ENCODE measurements at regions not wholly inside any gene's neighbourhood (a gene's known extent, or its start where the extent isn't known, plus 50 kb on each side); places are given as distances from the start of the nearest gene placed in this dataset.

DNA sequence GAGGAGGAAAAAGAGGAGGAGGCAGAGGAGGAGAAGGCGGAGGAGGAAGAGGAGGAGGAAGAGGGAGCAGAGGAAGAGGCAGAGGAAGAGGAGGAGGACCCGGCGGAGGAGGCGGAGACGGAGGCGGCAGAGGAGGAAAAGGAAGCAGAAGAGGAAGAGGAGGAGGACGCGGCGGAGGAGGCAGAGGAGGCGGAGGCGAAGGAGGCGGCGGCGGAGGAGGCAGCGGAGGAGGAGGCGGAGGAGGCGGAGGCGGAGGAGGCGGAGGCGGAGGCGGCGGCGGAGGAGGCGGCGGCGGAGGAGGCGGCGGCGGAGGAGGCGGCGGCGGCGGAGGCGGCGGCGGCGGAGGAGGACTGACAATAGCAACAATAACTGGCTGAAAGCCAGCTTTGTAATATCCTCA lies 616.6 kb downstream of the TBC1D22A start:
- Histone ChIP-seq H3K9me2 (replicated peaks; ENCODE audit: low read length) (no peaks in the 10 kb centered on the region), H3K4me3 (ENCODE audit: low read length) (no peak overlapping the region), H3K79me2 (ENCODE audit: low read length) (no peaks in the 10 kb centered on the region), H3K9ac (ENCODE audit: low read length) (no peak overlapping the region), H4K20me1 (ENCODE audit: low read length) (no peaks in the 10 kb centered on the region), H3K4me2 (ENCODE audit: low read length) (no peak overlapping the region), H3K36me3 (ENCODE audit: low read depth, low read length) (no peaks in the 10 kb centered on the region), H2AFZ (ENCODE audit: low read length) (no peak overlapping the region), H3K4me1 (ENCODE audit: insufficient read depth, low read length) (no peaks in the 10 kb centered on the region), H3K27me3 (ENCODE audit: low read length) (peaks cover 17% of the 10 kb centered on the region), H3K9me3 (ENCODE audit: low read length) (no peaks in the 10 kb centered on the region), H3K27ac (ENCODE audit: low read length) (no peak overlapping the region), H3F3A (ENCODE audit: low read length, unreplicated experiment) (no peaks in the 10 kb centered on the region)
- ATAC-seq (no peak), DNase-seq (no peak)
- ChIA-PET CTCF (no interaction called here), POLR2A (ENCODE audit: unreplicated experiment) (no interaction called here)
- intact Hi-C loops (cut with micrococcal nuclease): no loop called here
- TF ChIP-seq EZH2 (IDR thresholded peaks at IDR 0.05; ENCODE audit: low read length, unreplicated experiment) (no peak), EZH2phosphoT487 (IDR thresholded peaks at IDR 0.05; ENCODE audit: borderline replicate concordance, low read length) (no peak)
- TF ChIP-seq, protein P1, sequence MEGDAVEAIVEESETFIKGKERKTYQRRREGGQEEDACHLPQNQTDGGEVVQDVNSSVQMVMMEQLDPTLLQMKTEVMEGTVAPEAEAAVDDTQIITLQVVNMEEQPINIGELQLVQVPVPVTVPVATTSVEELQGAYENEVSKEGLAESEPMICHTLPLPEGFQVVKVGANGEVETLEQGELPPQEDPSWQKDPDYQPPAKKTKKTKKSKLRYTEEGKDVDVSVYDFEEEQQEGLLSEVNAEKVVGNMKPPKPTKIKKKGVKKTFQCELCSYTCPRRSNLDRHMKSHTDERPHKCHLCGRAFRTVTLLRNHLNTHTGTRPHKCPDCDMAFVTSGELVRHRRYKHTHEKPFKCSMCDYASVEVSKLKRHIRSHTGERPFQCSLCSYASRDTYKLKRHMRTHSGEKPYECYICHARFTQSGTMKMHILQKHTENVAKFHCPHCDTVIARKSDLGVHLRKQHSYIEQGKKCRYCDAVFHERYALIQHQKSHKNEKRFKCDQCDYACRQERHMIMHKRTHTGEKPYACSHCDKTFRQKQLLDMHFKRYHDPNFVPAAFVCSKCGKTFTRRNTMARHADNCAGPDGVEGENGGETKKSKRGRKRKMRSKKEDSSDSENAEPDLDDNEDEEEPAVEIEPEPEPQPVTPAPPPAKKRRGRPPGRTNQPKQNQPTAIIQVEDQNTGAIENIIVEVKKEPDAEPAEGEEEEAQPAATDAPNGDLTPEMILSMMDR (conservative IDR thresholded peaks at IDR 0.05; ENCODE audit: low read depth, low read length): no peak
- no TSS peak for BruUV-seq (replicated peaks)

DNA sequence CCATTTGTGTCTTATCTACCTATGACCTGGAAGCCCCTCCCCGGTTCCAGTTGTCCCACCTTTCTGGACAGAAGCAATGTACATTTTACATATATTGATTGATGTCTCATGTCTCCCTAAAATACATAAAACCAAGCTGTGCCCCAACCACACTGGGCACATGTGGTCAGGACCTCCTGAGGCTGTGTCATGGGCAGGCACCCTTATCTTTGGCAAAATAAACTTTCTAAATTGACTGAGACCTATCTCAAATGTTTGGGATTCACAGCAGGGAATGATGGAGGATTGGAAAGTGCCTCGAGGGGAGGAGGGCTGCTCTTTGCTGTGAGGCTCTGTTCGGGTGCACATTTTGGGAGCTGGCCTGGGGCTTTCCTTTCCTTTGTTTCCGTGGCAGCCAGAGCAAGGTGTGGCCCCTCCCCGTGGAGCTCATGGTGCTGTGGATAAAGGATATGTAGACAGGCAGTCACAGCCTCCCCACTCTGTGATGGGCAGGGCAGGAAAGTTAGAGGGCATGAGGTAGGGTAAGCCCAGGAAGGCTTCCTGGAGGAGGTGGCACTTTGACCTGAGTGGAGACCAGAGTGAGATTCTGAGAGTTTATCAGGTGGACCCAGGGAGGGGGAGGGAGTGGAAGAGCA lies 615.6 kb downstream of the TBC1D22A start:
- no TSS peak for BruUV-seq (replicated peaks)
- CTCF ChIA-PET: no interaction called here
- H3F3A ChIP-seq (ENCODE audit: low read length, unreplicated experiment): no peaks in the 10 kb centered on the region

DNA sequence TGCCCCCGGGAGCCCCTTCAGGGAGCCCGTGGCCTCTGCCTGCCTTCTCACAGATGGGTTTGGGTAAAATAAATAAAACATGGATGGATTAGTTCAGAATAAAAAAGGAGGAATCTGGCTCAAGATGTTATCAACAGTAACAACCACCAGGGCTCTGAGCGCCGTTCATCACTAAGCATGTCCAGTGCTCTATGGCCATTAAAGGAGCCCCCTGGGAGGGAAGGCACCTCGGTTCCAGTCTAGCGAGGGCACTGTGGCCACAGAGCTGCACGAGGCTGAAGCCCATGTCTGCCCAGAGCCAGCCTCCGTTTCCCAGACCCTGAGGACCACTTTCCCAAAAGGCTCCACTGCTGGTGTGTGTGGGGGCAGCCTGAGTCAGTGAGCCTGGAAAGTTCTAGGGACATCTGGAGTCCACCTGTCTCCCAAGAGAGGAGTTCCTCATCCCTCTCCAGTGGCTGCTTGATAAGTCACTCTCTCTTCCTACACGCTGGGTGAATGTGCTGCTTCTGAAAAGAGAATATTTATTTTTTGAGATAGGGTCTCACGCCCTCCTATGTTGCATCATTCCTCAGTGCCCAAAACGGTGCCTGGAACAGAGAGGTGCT lies 614.6 kb downstream of the TBC1D22A start:
- H3K9me2 ChIP-seq (replicated peaks; ENCODE audit: low read length): no peaks in the 10 kb centered on the region
- H3K9me3 ChIP-seq (ENCODE audit: low read length): no peaks in the 10 kb centered on the region
- H3K4me1 ChIP-seq (ENCODE audit: insufficient read depth, low read length): no peaks in the 10 kb centered on the region
- H3K9ac ChIP-seq (ENCODE audit: low read length): no peak overlapping the region
- POLR2A ChIA-PET (ENCODE audit: unreplicated experiment): no interaction called here
- BruUV-seq (replicated peaks): no TSS peak
- no peak overlapping the region for H3K27ac ChIP-seq (ENCODE audit: low read length)
- TF ChIP-seq EZH2phosphoT487 (IDR thresholded peaks at IDR 0.05; ENCODE audit: borderline replicate concordance, low read length): no peak
- TF ChIP-seq EZH2 (IDR thresholded peaks at IDR 0.05; ENCODE audit: low read length, unreplicated experiment): no peak
- H4K20me1 ChIP-seq (ENCODE audit: low read length): no peaks in the 10 kb centered on the region
- no peak overlapping the region for H2AFZ ChIP-seq (ENCODE audit: low read length)
- intact Hi-C loops (cut with micrococcal nuclease): no loop called here
- H3K36me3 ChIP-seq (ENCODE audit: low read depth, low read length): no peaks in the 10 kb centered on the region
- no peak overlapping the region for H3K4me3 ChIP-seq (ENCODE audit: low read length)
- CTCF ChIA-PET: no interaction called here
- ATAC-seq (no peak), DNase-seq (no peak)
- no peak overlapping the region for H3K4me2 ChIP-seq (ENCODE audit: low read length)
- H3K79me2 ChIP-seq (ENCODE audit: low read length): no peaks in the 10 kb centered on the region
- peaks cover 9% of the 10 kb centered on the region; the same call in 1 of the 2 replicates for H3K27me3 ChIP-seq (ENCODE audit: low read length)
- H3F3A ChIP-seq (ENCODE audit: low read length, unreplicated experiment): no peaks in the 10 kb centered on the region

More for the DNA sequence above, 615.6 kb downstream of the TBC1D22A start:
- ATAC-seq (no peak), DNase-seq (no peak)
- no peaks in the 10 kb centered on the region for H3K36me3 ChIP-seq (ENCODE audit: low read depth, low read length)
- no peak overlapping the region for H3K4me2 ChIP-seq (ENCODE audit: low read length)
- TF ChIP-seq, protein P1 (conservative IDR thresholded peaks at IDR 0.05; ENCODE audit: low read depth, low read length): no peak
- TF ChIP-seq EZH2phosphoT487 (IDR thresholded peaks at IDR 0.05; ENCODE audit: borderline replicate concordance, low read length): no peak
- no peaks in the 10 kb centered on the region for H3K79me2 ChIP-seq (ENCODE audit: low read length)
- H2AFZ ChIP-seq (ENCODE audit: low read length): no peak overlapping the region
- H3K9me3 ChIP-seq (ENCODE audit: low read length): no peaks in the 10 kb centered on the region
- intact Hi-C loops (cut with micrococcal nuclease): no loop called here
- POLR2A ChIA-PET (ENCODE audit: unreplicated experiment): no interaction called here
- no peaks in the 10 kb centered on the region for H3K9me2 ChIP-seq (replicated peaks; ENCODE audit: low read length)
- H3K4me1 ChIP-seq (ENCODE audit: insufficient read depth, low read length): no peaks in the 10 kb centered on the region
- H3K27me3 ChIP-seq (ENCODE audit: low read length): peaks cover 9% of the 10 kb centered on the region; the same call in 1 of the 2 replicates
- no peak overlapping the region for H3K27ac ChIP-seq (ENCODE audit: low read length)
- H3K4me3 ChIP-seq (ENCODE audit: low read length): no peak overlapping the region
- no peak overlapping the region for H3K9ac ChIP-seq (ENCODE audit: low read length)
- no peaks in the 10 kb centered on the region for H4K20me1 ChIP-seq (ENCODE audit: low read length)

Measured in PC-3 (cell line).